GM18951 (cell line): ENCODE measurements at regions not wholly inside any gene's neighbourhood (a gene's known extent, or its start where the extent isn't known, plus 50 kb on each side); places are given as distances from the start of the nearest gene placed in this dataset.

Source experiments
- POLR2A ChIP-seq: IDR thresholded peaks from 4 replicates; pipeline ENCODE4 v1.6.1; 2011; ENCODE audit warnings: mild to moderate bottlenecking; ENCODE audit not compliant: insufficient read length, insufficient read depth; ENCODE audit errors: extremely low read depth
- in situ Hi-C: fragments of 300-500 bp; cut with MboI; formaldehyde crosslinking; loops from one replicate; pipeline ENCODE4 v1.12.0; 2022; ENCODE audit warnings: low sequenced_read_pairs, mixed read lengths, inconsistent platforms; ENCODE audit not compliant: unreplicated experiment

DNA sequence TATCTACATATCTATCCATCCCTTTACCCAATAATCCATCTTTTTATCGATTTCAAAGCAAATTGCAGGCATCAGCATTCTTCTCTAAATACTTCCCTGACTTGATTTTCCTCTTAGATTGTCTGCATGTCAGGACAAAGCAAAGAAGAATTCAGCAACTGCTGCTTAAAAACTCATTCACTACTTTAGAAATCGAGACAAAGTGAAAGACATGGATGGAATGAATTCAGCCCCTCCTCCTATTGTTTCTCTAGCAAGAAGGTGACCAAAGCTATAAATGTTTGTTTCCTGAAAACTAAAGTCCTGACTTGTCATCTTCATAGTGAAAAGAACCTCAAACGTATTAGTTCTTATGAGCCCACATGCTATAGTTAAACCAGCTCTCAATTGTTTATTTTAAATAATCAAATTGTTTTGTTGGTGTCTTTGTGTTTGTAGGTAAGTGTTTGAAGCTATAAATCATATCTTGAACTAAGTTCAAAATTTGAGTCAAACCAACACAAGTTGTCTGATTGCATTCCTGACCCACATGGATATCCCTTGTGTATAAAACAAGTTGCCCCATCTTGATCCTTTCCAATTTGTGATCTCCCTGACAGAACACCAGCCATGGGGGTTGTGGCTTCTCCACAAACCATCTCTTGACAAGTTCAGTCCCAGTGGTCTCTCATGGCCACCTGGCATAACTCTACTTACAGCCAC is 58.6 kb upstream of the ARHGAP5 start:
- TF ChIP-seq POLR2A: no peak
- in situ Hi-C loops: no loop called here

DNA sequence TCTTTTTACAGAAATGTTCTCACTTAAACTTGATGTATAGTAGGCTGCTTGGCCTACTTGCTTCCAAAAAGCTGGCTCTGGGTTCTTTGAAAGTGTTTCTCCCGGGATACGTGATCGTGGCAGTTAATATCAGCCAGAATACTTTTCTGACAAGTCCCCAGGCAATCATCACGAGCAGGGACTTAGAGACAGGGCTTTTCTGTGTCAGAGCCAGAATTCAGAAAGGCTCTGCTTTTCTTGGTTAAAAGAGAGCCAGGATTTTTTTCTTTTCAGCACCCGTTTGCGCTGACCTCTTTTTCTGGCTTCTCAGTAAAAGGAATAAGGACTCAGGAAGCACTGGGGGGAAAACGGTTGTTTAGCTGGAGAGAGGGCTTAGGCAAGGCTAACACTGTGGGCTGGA is 57.8 kb upstream of the ARHGAP5 start:
- no peak for TF ChIP-seq POLR2A
- in situ Hi-C loops: no loop called here

DNA sequence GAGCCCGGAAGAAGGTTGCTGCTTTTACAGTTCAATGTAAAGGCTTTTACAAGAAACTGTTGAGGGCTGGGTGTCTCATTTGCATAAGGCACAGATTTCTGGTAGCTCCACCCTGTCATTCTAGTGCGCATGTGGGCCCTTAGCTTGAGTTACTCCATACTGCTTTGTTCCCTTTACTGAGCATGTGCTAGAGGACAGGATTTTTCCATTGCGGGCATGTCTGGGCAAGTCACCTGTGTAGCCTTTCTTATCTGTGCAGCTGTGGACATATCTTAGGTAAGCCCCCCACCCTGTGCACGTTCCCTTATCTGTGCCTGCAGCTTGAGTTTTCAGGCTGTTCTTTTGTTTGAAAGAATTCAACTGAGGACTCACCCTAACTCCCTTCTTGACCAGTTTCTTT is 56.2 kb upstream of the ARHGAP5 start:
- TF ChIP-seq POLR2A: no peak

DNA sequence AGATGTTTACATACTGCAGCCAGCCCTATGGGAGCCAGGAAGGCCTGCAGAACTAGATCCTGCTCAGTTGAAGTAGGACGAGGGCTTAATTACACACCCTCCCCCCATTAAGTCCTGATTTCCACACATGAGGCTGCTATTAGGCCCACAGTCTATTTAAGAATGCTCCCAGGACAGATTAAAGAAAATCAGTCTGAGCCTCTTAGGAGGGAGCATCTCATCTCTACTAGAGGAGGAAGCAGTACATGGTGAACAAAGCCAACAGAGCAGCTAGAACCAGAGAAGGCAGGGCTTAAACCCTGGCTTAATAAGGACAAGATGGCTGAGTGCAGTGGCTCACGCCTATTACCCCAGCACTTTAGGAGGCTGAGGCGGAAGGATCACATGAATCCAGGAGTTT is 55.8 kb upstream of the ARHGAP5 start:
- in situ Hi-C loops: no loop called here
- no peak for TF ChIP-seq POLR2A

More for the DNA sequence above, 56.2 kb upstream of the ARHGAP5 start:
- in situ Hi-C loops: no loop called here

DNA sequence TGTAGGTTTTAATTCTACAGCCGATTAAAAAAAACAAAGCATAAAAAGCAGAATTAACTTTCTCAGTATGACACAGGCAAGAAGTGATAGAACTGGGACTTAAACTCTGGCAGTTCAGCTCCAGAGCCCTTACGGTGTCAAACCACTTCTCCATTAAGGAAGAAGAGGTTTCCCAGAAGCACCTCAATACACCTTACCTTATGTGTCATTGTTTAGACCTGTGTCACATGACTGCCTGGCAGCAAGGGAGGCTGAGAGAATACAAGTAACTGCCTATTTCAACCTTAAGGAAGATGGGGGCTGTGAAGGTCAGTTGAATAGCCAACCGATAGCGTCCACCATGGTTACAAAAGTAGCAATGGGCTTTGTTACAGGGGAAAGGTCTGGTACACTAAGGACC is 54.6 kb upstream of the ARHGAP5 start:
- no peak for TF ChIP-seq POLR2A
- in situ Hi-C loops: no loop called here

DNA sequence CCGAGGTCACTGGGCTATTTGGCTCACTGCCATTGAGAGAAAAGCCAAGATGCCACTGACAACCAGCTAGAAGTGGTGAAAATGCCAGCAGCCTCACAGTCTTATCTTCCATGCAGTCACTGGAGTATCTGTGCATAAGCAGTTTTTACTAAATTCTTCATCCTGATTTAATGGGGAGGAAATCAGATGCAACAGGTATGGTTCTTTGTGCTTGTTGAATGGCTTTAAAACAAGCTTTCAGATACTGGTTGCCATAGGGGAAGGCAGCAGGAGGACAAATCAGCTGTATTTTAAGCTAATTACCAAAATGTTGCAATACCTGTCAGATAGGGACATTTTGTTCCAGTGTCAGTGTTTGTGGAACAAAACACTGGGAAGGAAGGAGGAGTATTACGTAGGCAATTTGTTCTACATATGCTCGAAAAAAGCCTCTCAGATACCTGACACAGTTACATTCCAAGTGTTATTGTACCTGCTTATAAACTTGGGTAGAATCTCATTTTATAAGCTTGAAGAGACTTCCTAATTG is 54.1 kb upstream of the ARHGAP5 start:
- in situ Hi-C loops: no loop called here
- no peak for TF ChIP-seq POLR2A

DNA sequence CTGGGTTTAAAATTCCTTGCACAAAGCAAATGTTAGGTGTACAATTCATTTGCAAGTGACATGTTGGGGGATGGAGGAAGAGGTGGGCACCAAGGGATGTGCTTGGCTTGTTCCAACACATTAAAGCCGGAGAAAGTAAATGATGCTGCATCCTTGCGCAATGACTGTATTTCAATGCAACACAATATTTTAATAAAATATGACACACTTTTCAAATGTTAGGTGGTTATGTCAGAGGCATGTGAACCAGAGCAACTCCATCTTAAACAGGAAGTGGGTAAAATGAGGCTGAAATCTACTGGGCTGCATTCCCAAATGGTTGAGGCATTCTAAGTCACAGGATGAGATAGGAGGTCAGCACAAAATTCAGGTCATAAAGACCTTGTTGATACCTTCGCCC is 53.6 kb upstream of the ARHGAP5 start:
- in situ Hi-C loops: no loop called here
- TF ChIP-seq POLR2A: no peak

DNA sequence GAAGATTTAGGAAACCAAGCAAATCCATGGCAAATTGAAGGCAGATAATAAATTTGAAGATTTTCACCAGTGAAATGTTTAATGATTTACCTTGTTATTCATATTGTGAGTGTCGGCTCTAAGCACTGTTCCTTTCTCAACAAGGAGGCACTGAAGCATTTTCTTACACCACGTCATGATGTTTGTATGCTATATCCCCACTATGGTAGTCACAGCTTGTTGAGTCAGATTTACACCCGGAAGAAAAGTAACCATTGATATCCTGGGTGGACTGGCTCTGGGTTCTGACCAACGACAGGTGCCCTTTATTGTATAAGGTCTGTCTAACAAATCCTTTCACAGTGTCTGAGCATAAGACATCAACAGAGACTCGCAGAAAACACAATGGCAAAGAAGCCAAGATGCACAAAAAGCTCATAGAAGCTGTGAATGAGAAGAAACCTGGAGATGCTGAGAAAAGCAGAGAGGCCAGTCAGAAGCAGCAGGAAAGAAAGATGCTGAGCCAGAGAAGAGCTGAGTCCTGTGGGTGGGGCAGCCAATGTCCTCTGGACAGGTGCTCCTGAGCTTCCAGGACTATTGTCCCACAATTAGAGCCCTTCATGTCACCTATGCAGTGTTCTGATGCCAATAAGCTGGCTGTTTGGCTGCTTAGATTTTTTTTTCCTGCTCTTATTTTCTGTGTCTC is 49.7 kb upstream of the ARHGAP5 start:
- in situ Hi-C loops: no loop called here
- TF ChIP-seq POLR2A: no peak
